GM06990 (cell line): ENCODE measurements at regions not wholly inside any gene's neighbourhood (a gene's known extent, or its start where the extent isn't known, plus 50 kb on each side); places are given as distances from the start of the nearest gene placed in this dataset.
A peak's percentile ranks its signal among the peaks of the same experiment; 100 is the strongest.

ENCODE experiments used
- DNase-seq: peaks from one replicate; pipeline ENCODE4 v3.0.0-alpha.2; 2011; ENCODE audit not compliant: insufficient read length; ENCODE audit errors: extremely low read depth
- H3K27me3 ChIP-seq: replicated peaks from 2 replicates; pipeline ENCODE4 v1.6.0; 2011; ENCODE audit warnings: low read length; ENCODE audit not compliant: control insufficient read depth, insufficient read depth
- H3K36me3 ChIP-seq: 2 replicates; pipeline ENCODE4 v1.5.1; 2011; ENCODE audit warnings: low read length; ENCODE audit not compliant: control insufficient read depth, insufficient read depth
- H3K4me3 ChIP-seq: replicated peaks from 2 replicates; pipeline ENCODE4 v1.5.1; 2011; ENCODE audit warnings: low read depth, mild to moderate bottlenecking, control low read depth, low read length
- TF ChIP-seq, protein P1 (sequence below): IDR thresholded peaks from 2 replicates; pipeline ENCODE4 v1.5.1; 2011; ENCODE audit warnings: low read length, control low read depth, mild to moderate bottlenecking, inconsistent platforms; ENCODE audit not compliant: insufficient read depth, poor library complexity, severe bottlenecking

DNA sequence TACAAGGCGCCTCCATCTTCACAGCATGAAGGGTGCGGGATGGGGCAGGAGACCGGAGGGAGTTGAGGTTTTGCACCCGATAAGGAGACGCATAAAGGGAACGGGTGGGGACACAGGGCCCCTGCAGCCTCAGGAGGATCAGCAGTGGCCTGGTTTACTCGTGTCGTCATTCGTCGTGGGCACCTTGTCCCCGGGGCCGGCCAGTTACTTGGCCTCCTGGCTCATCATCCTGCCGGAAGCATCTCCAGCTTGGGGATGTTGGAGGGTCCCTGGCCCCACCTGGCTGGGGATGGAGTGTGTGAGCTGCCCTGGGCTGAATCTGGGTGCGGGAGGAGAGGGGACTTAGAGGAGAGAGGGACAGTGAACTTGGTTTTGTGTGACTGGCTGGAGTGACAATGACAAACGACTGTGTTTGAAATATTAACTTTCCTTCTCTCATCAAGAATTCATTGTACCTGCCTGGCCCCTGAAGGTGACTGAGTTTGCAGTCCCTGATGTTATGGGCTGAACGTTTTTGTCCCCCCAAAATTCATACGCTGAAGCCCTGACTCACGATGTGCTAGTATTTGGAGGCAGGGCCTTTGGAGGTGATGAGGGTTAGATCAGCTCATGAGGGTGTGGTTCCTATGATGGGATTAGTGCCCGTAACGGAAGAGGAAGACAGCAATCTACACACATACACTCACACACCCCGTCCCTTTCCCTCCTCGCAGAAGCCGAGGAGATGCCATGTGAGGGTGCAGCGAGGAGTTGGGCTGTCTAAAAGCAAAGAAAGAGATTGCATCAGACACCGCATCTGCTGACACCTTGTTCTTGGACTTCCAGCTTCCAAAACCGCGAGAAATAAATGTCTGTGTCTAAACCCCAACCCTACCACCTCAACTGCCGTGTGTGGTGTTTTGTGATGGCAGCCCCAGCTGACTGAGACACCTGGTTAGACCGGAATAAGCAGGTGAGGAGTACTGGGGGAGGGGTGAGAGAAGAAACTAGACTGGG, 65.0 kb upstream of the MAP3K4 start:
- Histone ChIP-seq H3K4me3 (no peak overlapping the region), H3K27me3 (no peaks in the 10 kb centered on the region), H3K36me3 (no peaks in the 10 kb centered on the region)
- TF ChIP-seq, protein P1, sequence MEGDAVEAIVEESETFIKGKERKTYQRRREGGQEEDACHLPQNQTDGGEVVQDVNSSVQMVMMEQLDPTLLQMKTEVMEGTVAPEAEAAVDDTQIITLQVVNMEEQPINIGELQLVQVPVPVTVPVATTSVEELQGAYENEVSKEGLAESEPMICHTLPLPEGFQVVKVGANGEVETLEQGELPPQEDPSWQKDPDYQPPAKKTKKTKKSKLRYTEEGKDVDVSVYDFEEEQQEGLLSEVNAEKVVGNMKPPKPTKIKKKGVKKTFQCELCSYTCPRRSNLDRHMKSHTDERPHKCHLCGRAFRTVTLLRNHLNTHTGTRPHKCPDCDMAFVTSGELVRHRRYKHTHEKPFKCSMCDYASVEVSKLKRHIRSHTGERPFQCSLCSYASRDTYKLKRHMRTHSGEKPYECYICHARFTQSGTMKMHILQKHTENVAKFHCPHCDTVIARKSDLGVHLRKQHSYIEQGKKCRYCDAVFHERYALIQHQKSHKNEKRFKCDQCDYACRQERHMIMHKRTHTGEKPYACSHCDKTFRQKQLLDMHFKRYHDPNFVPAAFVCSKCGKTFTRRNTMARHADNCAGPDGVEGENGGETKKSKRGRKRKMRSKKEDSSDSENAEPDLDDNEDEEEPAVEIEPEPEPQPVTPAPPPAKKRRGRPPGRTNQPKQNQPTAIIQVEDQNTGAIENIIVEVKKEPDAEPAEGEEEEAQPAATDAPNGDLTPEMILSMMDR: no peak
- DNase-seq: no peak

DNA sequence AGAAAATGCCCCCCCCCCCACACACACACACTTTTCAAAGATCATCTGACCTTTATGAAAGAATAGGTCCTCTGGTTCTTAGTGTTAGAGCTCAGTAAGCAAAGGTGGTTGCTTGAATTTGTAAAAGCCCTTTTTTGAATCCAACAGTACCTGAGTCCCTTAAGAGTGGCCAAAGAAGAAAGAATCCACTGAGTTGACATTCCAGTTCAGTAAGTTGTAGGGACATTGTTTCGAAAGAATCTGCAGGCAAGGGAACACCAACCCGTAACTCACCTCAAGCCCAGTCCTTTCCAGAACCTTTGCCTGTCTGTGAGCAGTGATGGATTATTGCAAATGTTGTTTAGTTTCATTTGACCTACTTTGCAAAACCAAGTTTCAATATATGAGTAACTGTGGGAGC, 64.2 kb upstream of the MAP3K4 start:
- no peaks in the 10 kb centered on the region for H3K27me3 ChIP-seq
- no peaks in the 10 kb centered on the region for H3K36me3 ChIP-seq
- DNase-seq: no peak
- H3K4me3 ChIP-seq: no peak overlapping the region
- TF ChIP-seq, protein P1: no peak

DNA sequence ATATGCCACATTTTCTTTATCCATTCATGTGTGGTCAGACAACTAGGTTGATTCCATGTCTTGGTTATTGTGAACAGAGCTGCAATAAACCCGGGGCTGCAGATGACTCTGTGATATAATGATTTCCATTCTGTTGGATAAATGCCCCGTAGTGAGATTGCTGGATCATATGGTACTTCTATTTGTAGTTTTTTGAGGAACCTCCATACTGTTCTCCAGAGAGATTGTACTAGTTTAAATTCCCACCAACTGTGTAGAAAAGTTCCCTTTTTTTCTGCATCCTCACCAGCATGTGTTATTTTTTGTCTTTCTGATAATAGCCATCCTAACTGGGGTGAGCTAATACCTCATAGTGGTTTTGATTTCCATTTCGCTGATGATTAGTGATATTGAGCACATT, 62.2 kb upstream of the MAP3K4 start:
- H3K4me3 ChIP-seq: no peak overlapping the region
- TF ChIP-seq, protein P1: no peak
- no peak for DNase-seq
- H3K27me3 ChIP-seq: no peaks in the 10 kb centered on the region
- no peaks in the 10 kb centered on the region for H3K36me3 ChIP-seq

DNA sequence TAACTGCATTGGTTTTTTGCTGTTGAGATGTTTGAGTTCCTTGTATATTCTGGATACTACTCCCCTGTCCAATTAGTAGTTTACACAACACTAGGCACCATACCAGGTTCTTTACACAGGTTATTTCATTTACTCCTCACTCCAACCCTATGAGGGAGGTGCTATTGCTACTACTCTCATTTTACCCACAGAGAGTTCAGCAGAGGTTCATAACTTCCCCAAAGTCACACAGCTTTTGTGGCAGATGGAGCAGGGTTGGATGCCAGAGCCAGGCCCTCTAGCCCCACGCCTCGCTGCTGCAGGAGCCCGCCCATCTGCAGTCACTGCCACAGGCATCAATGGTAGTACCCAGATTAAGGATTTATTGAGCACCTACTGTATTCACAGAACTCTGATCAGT, 61.7 kb upstream of the MAP3K4 start:
- TF ChIP-seq, protein P1: no peak
- Histone ChIP-seq H3K4me3 (no peak overlapping the region), H3K27me3 (no peaks in the 10 kb centered on the region), H3K36me3 (no peaks in the 10 kb centered on the region)
- DNase-seq: no peak

DNA sequence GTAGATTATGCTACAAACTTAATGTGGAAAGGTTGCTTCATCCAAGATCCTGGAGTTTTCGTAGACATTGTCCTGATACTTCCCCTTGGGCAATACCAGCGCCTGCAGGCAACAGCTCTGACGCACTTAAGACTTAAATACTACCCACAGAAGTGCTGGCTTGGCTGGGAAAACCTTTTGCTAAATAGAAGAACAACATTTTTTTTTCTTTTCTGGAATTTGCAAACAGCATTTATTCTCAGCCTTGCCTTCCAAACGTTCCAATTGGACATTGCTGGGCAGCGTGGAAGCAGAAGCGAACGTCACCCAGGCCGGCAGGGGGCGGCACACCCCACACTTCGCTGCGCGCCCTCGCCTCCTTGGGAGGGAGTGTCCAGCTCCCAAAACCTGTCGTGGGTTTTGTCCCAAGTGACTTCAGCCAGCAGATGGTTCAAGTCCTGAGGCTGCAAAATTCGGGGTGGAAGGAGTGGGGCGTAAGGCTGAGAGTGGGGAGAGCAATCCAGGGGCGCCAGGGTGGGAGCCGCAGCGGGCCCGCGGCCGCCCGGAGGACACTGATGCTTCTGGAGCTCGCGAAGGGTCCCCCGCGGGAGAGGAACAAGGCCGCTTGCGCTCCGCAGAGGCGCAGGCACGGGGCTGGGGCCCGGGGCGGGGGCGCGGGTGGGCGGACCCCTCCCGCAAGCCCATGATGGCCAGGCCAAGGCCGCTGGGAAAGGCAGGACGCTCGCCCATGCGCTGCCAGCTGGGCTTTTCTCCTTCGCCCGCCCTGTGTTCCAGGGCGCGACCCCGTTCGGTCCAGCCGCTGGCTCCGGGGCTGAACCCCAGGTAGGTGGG, 60.8 kb upstream of the MAP3K4 start:
- Histone ChIP-seq H3K27me3 (no peaks in the 10 kb centered on the region), H3K4me3 (peak overlapping the region; percentile 40), H3K36me3 (no peaks in the 10 kb centered on the region)
- peak; percentile 58 for DNase-seq
- TF ChIP-seq, protein P1: peak; percentile 93
